ENCODE measurements at regions not wholly inside any gene's neighbourhood (a gene's known extent, or its start where the extent isn't known, plus 50 kb on each side); places are given as distances from the start of the nearest gene placed in this dataset.

GRCh38 chr2:217466805-217467204 lies 536.0 kb downstream of the TNS1 start:
- intact Hi-C loops (cut with micrococcal nuclease) = no loop called here
- Histone ChIP-seq H3K36me3 (replicated peaks in 1 of 2; ENCODE audit: control insufficient read depth in 1 of 2, insufficient read depth in 2 of 2, low read length in 2 of 2) (no peaks in the 10 kb centered on the region), H3K4me3 (replicated peaks in 1 of 3; ENCODE audit: low read depth in 2 of 3, low read length in 3 of 3) (no peak overlapping the region), H4K20me1 (ENCODE audit: insufficient read depth, low read length) (no peaks in the 10 kb centered on the region), H2AFZ (ENCODE audit: insufficient read depth, low read depth, low read length, poor library complexity, severe bottlenecking) (no peak overlapping the region), H3K4me2 (replicated peaks; ENCODE audit: extremely low read depth, low read length, poor library complexity, severe bottlenecking) (no peak overlapping the region), H3K4me1 (ENCODE audit: control insufficient read depth in 1 of 2, insufficient read depth in 2 of 2, low read length in 2 of 2) (no peaks in the 10 kb centered on the region), H3K9ac (ENCODE audit: insufficient read depth, low read length, poor library complexity, severe bottlenecking) (no peak overlapping the region), H3K79me2 (ENCODE audit: insufficient read depth, low read length) (no peaks in the 10 kb centered on the region), H3K27ac (ENCODE audit: low read depth in 1 of 2, low read length in 2 of 2) (no peak overlapping the region), H3K9me3 (replicated peaks in 1 of 2; ENCODE audit: control insufficient read depth in 1 of 2, insufficient read depth in 1 of 2, low read length in 2 of 2) (no peaks in the 10 kb centered on the region), H3K27me3 (ENCODE audit: control insufficient read depth in 2 of 2, insufficient read depth in 2 of 2, low read length in 2 of 2) (no peaks in the 10 kb centered on the region)
- Mint-ChIP-seq H3K27me3 (ENCODE audit: low read depth in 3 of 3) (peaks cover 0 to 5% (median 3%) of the 10 kb centered on the region in 3 donors), H3K36me3 (no peaks in the 10 kb centered on the region), H3K4me3 (no peak overlapping the region), H3K27ac (no peak overlapping the region), H3K4me1 (no peaks in the 10 kb centered on the region), H3K9me3 (no peaks in the 10 kb centered on the region)
- TF ChIP-seq, protein P1, sequence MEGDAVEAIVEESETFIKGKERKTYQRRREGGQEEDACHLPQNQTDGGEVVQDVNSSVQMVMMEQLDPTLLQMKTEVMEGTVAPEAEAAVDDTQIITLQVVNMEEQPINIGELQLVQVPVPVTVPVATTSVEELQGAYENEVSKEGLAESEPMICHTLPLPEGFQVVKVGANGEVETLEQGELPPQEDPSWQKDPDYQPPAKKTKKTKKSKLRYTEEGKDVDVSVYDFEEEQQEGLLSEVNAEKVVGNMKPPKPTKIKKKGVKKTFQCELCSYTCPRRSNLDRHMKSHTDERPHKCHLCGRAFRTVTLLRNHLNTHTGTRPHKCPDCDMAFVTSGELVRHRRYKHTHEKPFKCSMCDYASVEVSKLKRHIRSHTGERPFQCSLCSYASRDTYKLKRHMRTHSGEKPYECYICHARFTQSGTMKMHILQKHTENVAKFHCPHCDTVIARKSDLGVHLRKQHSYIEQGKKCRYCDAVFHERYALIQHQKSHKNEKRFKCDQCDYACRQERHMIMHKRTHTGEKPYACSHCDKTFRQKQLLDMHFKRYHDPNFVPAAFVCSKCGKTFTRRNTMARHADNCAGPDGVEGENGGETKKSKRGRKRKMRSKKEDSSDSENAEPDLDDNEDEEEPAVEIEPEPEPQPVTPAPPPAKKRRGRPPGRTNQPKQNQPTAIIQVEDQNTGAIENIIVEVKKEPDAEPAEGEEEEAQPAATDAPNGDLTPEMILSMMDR (IDR thresholded peaks at IDR 0.05) = no peak
- no peak for DNase-seq
- WGBS (ENCODE audit: insufficient coverage) = 93% methylated on average over 2 of the region's 5 CpGs

- Histone ChIP-seq H3K4me1 (ENCODE audit: control insufficient read depth in 1 of 2, insufficient read depth in 2 of 2, low read length in 2 of 2) (no peaks in the 10 kb centered on the region), H3K4me3 (replicated peaks in 1 of 3; ENCODE audit: low read depth in 2 of 3, low read length in 3 of 3) (no peak overlapping the region), H4K20me1 (ENCODE audit: insufficient read depth, low read length) (no peaks in the 10 kb centered on the region), H3K9ac (ENCODE audit: insufficient read depth, low read length, poor library complexity, severe bottlenecking) (no peak overlapping the region), H3K79me2 (ENCODE audit: insufficient read depth, low read length) (no peaks in the 10 kb centered on the region), H3K36me3 (replicated peaks in 1 of 2; ENCODE audit: control insufficient read depth in 1 of 2, insufficient read depth in 2 of 2, low read length in 2 of 2) (no peaks in the 10 kb centered on the region), H3K27me3 (ENCODE audit: control insufficient read depth in 2 of 2, insufficient read depth in 2 of 2, low read length in 2 of 2) (no peaks in the 10 kb centered on the region), H3K27ac (ENCODE audit: low read depth in 1 of 2, low read length in 2 of 2) (no peak overlapping the region), H3K9me3 (replicated peaks in 1 of 2; ENCODE audit: control insufficient read depth in 1 of 2, insufficient read depth in 1 of 2, low read length in 2 of 2) (no peaks in the 10 kb centered on the region), H2AFZ (ENCODE audit: insufficient read depth, low read depth, low read length, poor library complexity, severe bottlenecking) (no peak overlapping the region), H3K4me2 (replicated peaks; ENCODE audit: extremely low read depth, low read length, poor library complexity, severe bottlenecking) (no peak overlapping the region)
- DNase-seq = no peak
- peaks cover 0 to 3% (median 2%) of the 10 kb centered on the region in 3 donors for H3K27me3 Mint-ChIP-seq (ENCODE audit: low read depth in 3 of 3)
- 100% methylated on average over 1 of the region's 4 CpGs for WGBS (ENCODE audit: insufficient coverage)
- no peaks in the 10 kb centered on the region for H3K9me3 Mint-ChIP-seq
- no peaks in the 10 kb centered on the region for H3K36me3 Mint-ChIP-seq
- TF ChIP-seq, protein P1 (IDR thresholded peaks at IDR 0.05) = no peak
- no peak overlapping the region for H3K27ac Mint-ChIP-seq
- no peak overlapping the region for H3K4me3 Mint-ChIP-seq
- intact Hi-C loops (cut with micrococcal nuclease) = no loop called here
- no peaks in the 10 kb centered on the region for H3K4me1 Mint-ChIP-seq
Measured at GRCh38 chr2:217466104-217466503, 536.7 kb downstream of the TNS1 start.

All from CD14-positive monocyte (primary cell).